ENCODE measurements at regions not wholly inside any gene's neighbourhood (a gene's known extent, or its start where the extent isn't known, plus 50 kb on each side); places are given as distances from the start of the nearest gene placed in this dataset.

GRCh38 chr5:174313615-174314014, 268.1 kb downstream of the NSG2 start:
- Histone ChIP-seq H4K20me1 (ENCODE audit: insufficient read depth) (no peaks in the 10 kb centered on the region), H3F3A (ENCODE audit: insufficient read depth) (no peaks in the 10 kb centered on the region), H3K27me3 (replicated peaks; ENCODE audit: insufficient read depth) (peaks cover 15% of the 10 kb centered on the region; the same call in 1 of the 2 replicates), H3K27ac (no peak overlapping the region), H3K36me3 (ENCODE audit: low read depth) (no peaks in the 10 kb centered on the region), H3K4me2 (ENCODE audit: unreplicated experiment) (no peak overlapping the region), H3K4me1 (ENCODE audit: insufficient read depth) (no peaks in the 10 kb centered on the region), H2AFZ (no peak overlapping the region), H3K9ac (no peak overlapping the region), H3K9me2 (ENCODE audit: insufficient read depth) (no peaks in the 10 kb centered on the region), H3K79me2 (ENCODE audit: insufficient read depth) (no peaks in the 10 kb centered on the region), H3K9me3 (ENCODE audit: low read depth) (no peaks in the 10 kb centered on the region), H3K4me3 (no peak overlapping the region)
- in situ Hi-C loops (cut with MboI) = loop anchor here (10.0 kb wide), 1 partner anchor 689 kb away; no protein-coding TSS in a partner anchor
- no peak for TF ChIP-seq EZH2 (IDR thresholded peaks at IDR 0.05; ENCODE audit: insufficient read depth, poor library complexity, severe bottlenecking)
- TF ChIP-seq EZH2phosphoT487 (IDR thresholded peaks at IDR 0.05; ENCODE audit: insufficient read depth, low read depth) = no peak
- no peak for DNase-seq
- WGBS, 2 experiments (ENCODE audit: low coverage in 1 of 2, low lambda C conversion rate in 2 of 2, missing lambda C conversion rate in 2 of 2) = 44 to 46% methylated on average over 5 of the region's 5 CpGs

GRCh38 chr5:174314261-174314660, 268.8 kb downstream of the NSG2 start:
- Histone ChIP-seq H3K9me3 (ENCODE audit: low read depth) (no peaks in the 10 kb centered on the region), H3K9me2 (ENCODE audit: insufficient read depth) (no peaks in the 10 kb centered on the region), H2AFZ (no peak overlapping the region), H3K9ac (no peak overlapping the region), H3K27me3 (replicated peaks; ENCODE audit: insufficient read depth) (peaks cover 14% of the 10 kb centered on the region; the same call in 1 of the 2 replicates), H3K4me1 (ENCODE audit: insufficient read depth) (no peaks in the 10 kb centered on the region), H4K20me1 (ENCODE audit: insufficient read depth) (no peaks in the 10 kb centered on the region), H3K4me3 (no peak overlapping the region), H3K36me3 (ENCODE audit: low read depth) (no peaks in the 10 kb centered on the region), H3K4me2 (ENCODE audit: unreplicated experiment) (no peak overlapping the region), H3K79me2 (ENCODE audit: insufficient read depth) (no peaks in the 10 kb centered on the region), H3K27ac (no peak overlapping the region), H3F3A (ENCODE audit: insufficient read depth) (no peaks in the 10 kb centered on the region)
- DNase-seq = no peak
- WGBS, 2 experiments (ENCODE audit: low coverage in 1 of 2, low lambda C conversion rate in 2 of 2, missing lambda C conversion rate in 2 of 2) = 54 to 66% methylated on average over 9 of the region's 9 CpGs
- no peak for TF ChIP-seq EZH2phosphoT487 (IDR thresholded peaks at IDR 0.05; ENCODE audit: insufficient read depth, low read depth)
- no peak for TF ChIP-seq EZH2 (IDR thresholded peaks at IDR 0.05; ENCODE audit: insufficient read depth, poor library complexity, severe bottlenecking)
- in situ Hi-C loops (cut with MboI) = loop anchor here (10.0 kb wide), 1 partner anchor 689 kb away; no protein-coding TSS in a partner anchor

- peaks cover 14% of the 10 kb centered on the region; the same call in 1 of the 2 replicates for H3K27me3 ChIP-seq (replicated peaks; ENCODE audit: insufficient read depth)
- no peak overlapping the region for H2AFZ ChIP-seq
- WGBS, 2 experiments (ENCODE audit: low coverage in 1 of 2, low lambda C conversion rate in 2 of 2, missing lambda C conversion rate in 2 of 2) = 47 to 49% methylated on average over 5 of the region's 5 CpGs
- no peaks in the 10 kb centered on the region for H3K4me1 ChIP-seq (ENCODE audit: insufficient read depth)
- H3K27ac ChIP-seq = no peak overlapping the region
- no peaks in the 10 kb centered on the region for H3F3A ChIP-seq (ENCODE audit: insufficient read depth)
- no peaks in the 10 kb centered on the region for H3K9me3 ChIP-seq (ENCODE audit: low read depth)
- no peak overlapping the region for H3K4me3 ChIP-seq
- in situ Hi-C loops (cut with MboI) = loop anchor here (10.0 kb wide), 1 partner anchor 691 kb away; no protein-coding TSS in a partner anchor
- no peaks in the 10 kb centered on the region for H3K36me3 ChIP-seq (ENCODE audit: low read depth)
- H3K9me2 ChIP-seq (ENCODE audit: insufficient read depth) = no peaks in the 10 kb centered on the region
- TF ChIP-seq EZH2phosphoT487 (IDR thresholded peaks at IDR 0.05; ENCODE audit: insufficient read depth, low read depth) (no peak), EZH2 (IDR thresholded peaks at IDR 0.05; ENCODE audit: insufficient read depth, poor library complexity, severe bottlenecking) (no peak)
- no peak overlapping the region for H3K4me2 ChIP-seq (ENCODE audit: unreplicated experiment)
- no peak overlapping the region for H3K9ac ChIP-seq
- H4K20me1 ChIP-seq (ENCODE audit: insufficient read depth) = no peaks in the 10 kb centered on the region
- DNase-seq = no peak
- no peaks in the 10 kb centered on the region for H3K79me2 ChIP-seq (ENCODE audit: insufficient read depth)
Measured at GRCh38 chr5:174315471-174315870, 270.0 kb downstream of the NSG2 start.

- Histone ChIP-seq H4K20me1 (ENCODE audit: insufficient read depth) (no peaks in the 10 kb centered on the region), H3K4me1 (ENCODE audit: insufficient read depth) (no peaks in the 10 kb centered on the region), H3K79me2 (ENCODE audit: insufficient read depth) (no peaks in the 10 kb centered on the region), H3K36me3 (ENCODE audit: low read depth) (no peaks in the 10 kb centered on the region), H3K9me3 (ENCODE audit: low read depth) (no peaks in the 10 kb centered on the region), H3K4me2 (ENCODE audit: unreplicated experiment) (no peak overlapping the region), H3K27me3 (replicated peaks; ENCODE audit: insufficient read depth) (peaks cover 14% of the 10 kb centered on the region; the same call in 1 of the 2 replicates), H3K9me2 (ENCODE audit: insufficient read depth) (no peaks in the 10 kb centered on the region), H3K27ac (no peak overlapping the region), H3K4me3 (no peak overlapping the region), H3F3A (ENCODE audit: insufficient read depth) (no peaks in the 10 kb centered on the region), H2AFZ (no peak overlapping the region), H3K9ac (no peak overlapping the region)
- WGBS, 2 experiments (ENCODE audit: low coverage in 1 of 2, low lambda C conversion rate in 2 of 2, missing lambda C conversion rate in 2 of 2) = 68 to 73% methylated on average over 17 of the region's 17 CpGs
- in situ Hi-C loops (cut with MboI) = loop anchor here (10.0 kb wide), 1 partner anchor 691 kb away; no protein-coding TSS in a partner anchor
- TF ChIP-seq EZH2 (IDR thresholded peaks at IDR 0.05; ENCODE audit: insufficient read depth, poor library complexity, severe bottlenecking) (no peak), EZH2phosphoT487 (IDR thresholded peaks at IDR 0.05; ENCODE audit: insufficient read depth, low read depth) (no peak)
- no peak for DNase-seq
Measured at GRCh38 chr5:174315871-174316270, 270.4 kb downstream of the NSG2 start.
